Hematopoietic multipotent progenitor cell treated with erythropoietin and hydrocortisone succinate and interleukin-3 and kit ligand, for 15 days (in vitro differentiated cells): ENCODE measurements at regions not wholly inside any gene's neighbourhood (a gene's known extent, or its start where the extent isn't known, plus 50 kb on each side); places are given as distances from the start of the nearest gene placed in this dataset.
"Not testable (repeated sequence)": the region's sequence is repeated elsewhere in the genome, so short reads cannot be mapped to it uniquely, and the experiment has no call there.

Source experiments
- DNase-seq: peaks from one replicate; pipeline ENCODE4 v3.0.0-alpha.2; 2015; ENCODE audit warnings: low spot score

GRCh38 chr2:131828633-131829455 lies 301.2 kb downstream of the CCDC74A start:
- DNase-seq, result not testable (repeated sequence)

- DNase-seq, result not testable (repeated sequence)
These were observed 302.0 kb downstream of the CCDC74A start for GRCh38 chr2:131829456-131830241.

- not testable (repeated sequence) for DNase-seq
These were observed 302.7 kb downstream of the CCDC74A start for GRCh38 chr2:131830242-131830945.

GRCh38 chr2:131830946-131831310 lies 303.2 kb downstream of the CCDC74A start:
- DNase-seq, result not testable (repeated sequence)

GRCh38 chr2:131831450-131832208 lies 303.9 kb downstream of the CCDC74A start:
- DNase-seq, result not testable (repeated sequence)

GRCh38 chr2:131832209-131832780 lies 304.6 kb downstream of the CCDC74A start:
- DNase-seq, result not testable (repeated sequence)

- not testable (repeated sequence) for DNase-seq
These were observed 305.2 kb downstream of the CCDC74A start for GRCh38 chr2:131832917-131833316.

- not testable (repeated sequence) for DNase-seq
These were observed 305.9 kb downstream of the CCDC74A start for GRCh38 chr2:131833367-131834202.

GRCh38 chr2:131834203-131835020 lies 306.7 kb downstream of the CCDC74A start:
- not testable (repeated sequence) for DNase-seq

- not testable (repeated sequence) for DNase-seq
These were observed 307.3 kb downstream of the CCDC74A start for GRCh38 chr2:131835022-131835421.

GRCh38 chr2:131835621-131836091 lies 308.0 kb downstream of the CCDC74A start:
- no peak for DNase-seq

- DNase-seq, result not testable (repeated sequence)
These were observed 308.4 kb downstream of the CCDC74A start for GRCh38 chr2:131836116-131836515.

GRCh38 chr2:131844044-131844443 lies 316.4 kb downstream of the CCDC74A start:
- not testable (repeated sequence) for DNase-seq

- DNase-seq, result not testable (repeated sequence)
These were observed 305.6 kb downstream of the ANKRD30BL start for GRCh38 chr2:131856202-131856601.

GRCh38 chr2:131858197-131858596 lies 303.6 kb downstream of the ANKRD30BL start:
- not testable (repeated sequence) for DNase-seq
